Thymus (tissue), 11 donors: ENCODE measurements at regions not wholly inside any gene's neighbourhood (a gene's known extent, or its start where the extent isn't known, plus 50 kb on each side); places are given as distances from the start of the nearest gene placed in this dataset.

ENCODE experiments used
- DNase-seq, 9 donors: peaks; one replicate each; pipeline ENCODE4 v3.0.0-alpha.2; 2013; ENCODE audit warnings: low spot score in 9 of 9, low read depth in 6 of 9, missing footprints in 1 of 9
- H3K27ac ChIP-seq, 2 donors: one replicate each; pipeline ENCODE4 v1.5.1; 2013; ENCODE audit warnings: control low read depth in 1 of 2, low read depth in 1 of 2, low read length in 1 of 2, mild to moderate bottlenecking in 1 of 2, moderate library complexity in 1 of 2
- H3K27me3 ChIP-seq, 2 donors: one replicate each; pipeline ENCODE4 v1.5.1; 2013; ENCODE audit warnings: low read length in 1 of 2; ENCODE audit not compliant: control insufficient read depth in 2 of 2, insufficient read depth in 1 of 2
- H3K36me3 ChIP-seq, 2 donors: one replicate each; pipeline ENCODE4 v1.5.1; 2013; ENCODE audit warnings: low read length in 1 of 2, mild to moderate bottlenecking in 1 of 2, moderate library complexity in 1 of 2; ENCODE audit not compliant: control insufficient read depth in 2 of 2, insufficient read depth in 2 of 2
- H3K4me1 ChIP-seq, 2 donors: one replicate each; pipeline ENCODE4 v1.5.1; 2013; ENCODE audit warnings: low read length in 2 of 2; ENCODE audit not compliant: control insufficient read depth in 2 of 2, insufficient read depth in 2 of 2
- H3K4me3 ChIP-seq, 2 donors: one replicate each; pipeline ENCODE4 v1.5.1; 2013; ENCODE audit warnings: low read length in 2 of 2, control low read depth in 1 of 2, mild to moderate bottlenecking in 1 of 2
- H3K9me3 ChIP-seq, 2 donors: one replicate each; pipeline ENCODE4 v1.5.1; 2013; ENCODE audit warnings: low read length in 1 of 2, mild to moderate bottlenecking in 1 of 2; ENCODE audit not compliant: control insufficient read depth in 2 of 2, insufficient read depth in 1 of 2
- WGBS: extraction: QIAGEN DNeasy Blood & Tissue Kit; methylation state at CpG from one replicate; pipeline ENCODE4 v1.1.7; 2013; 5-methylcytosine and 5-hydroxymethylcytosine counted together
- donor health status: healthy.

DNA sequence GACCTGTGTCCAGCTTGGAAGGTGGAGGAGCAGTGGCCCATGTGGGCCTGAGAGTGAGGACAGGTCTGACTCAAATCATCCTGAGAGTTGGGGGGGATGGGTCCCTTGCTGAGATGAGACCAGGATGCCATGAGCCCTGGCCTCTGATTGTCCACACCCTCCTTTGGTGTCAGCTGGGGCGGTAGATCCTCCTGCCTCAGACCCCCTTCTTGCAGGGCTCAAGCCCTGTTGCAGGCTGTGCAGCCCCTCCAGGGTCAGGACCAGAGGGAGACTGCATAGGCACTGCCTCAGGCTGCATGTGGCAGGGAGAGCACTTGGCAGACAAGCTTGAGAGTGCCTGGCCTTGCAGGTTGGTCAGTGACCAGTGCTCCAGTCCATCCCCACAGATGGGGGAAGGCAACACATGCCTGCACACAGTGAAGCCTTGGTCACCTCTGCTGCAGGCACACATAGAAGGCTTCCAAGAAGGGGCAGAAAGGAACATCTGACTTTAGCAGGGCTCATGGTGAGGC is 82.2 kb upstream of the ACTRT2 start:
- Histone ChIP-seq H3K4me1 (peaks cover 0 to 5% of the 10 kb centered on the region in 2 donors), H3K27ac (no peak overlapping the region)

DNA sequence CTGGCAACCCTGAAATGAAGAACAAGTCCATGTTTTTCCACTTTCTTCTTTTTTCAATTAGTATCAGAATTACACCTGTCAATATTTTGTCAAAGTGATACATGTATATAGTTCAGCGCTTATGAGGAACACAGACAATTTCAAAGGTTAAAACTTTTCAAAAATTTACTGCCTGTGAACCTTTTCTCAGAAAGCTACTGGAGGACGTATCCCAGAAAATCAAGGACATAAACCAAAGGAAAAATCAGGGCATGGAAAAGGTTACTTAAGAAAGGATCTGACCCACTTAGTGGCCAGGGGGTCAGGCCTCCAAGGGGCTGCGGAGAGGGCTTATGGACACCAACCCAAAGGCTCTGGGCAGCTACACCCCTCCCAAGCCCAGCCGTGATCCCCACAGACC is 81.1 kb upstream of the ACTRT2 start:
- no peak for DNase-seq
- Histone ChIP-seq H3K36me3 (no peaks in the 10 kb centered on the region), H3K4me1 (peaks cover 0 to 5% of the 10 kb centered on the region in 2 donors), H3K27me3 (no peaks in the 10 kb centered on the region), H3K27ac (no peak overlapping the region), H3K9me3 (peaks cover 0 to 15% of the 10 kb centered on the region in 2 donors), H3K4me3 (no peak overlapping the region)
- WGBS = 95% methylated on average over 4 of the region's 4 CpGs

More for the DNA sequence above, 82.2 kb upstream of the ACTRT2 start:
- 93% methylated on average over 1 of the region's 1 CpG for WGBS
- peaks cover 0 to 15% of the 10 kb centered on the region in 2 donors for H3K9me3 ChIP-seq
- no peaks in the 10 kb centered on the region for H3K36me3 ChIP-seq
- no peaks in the 10 kb centered on the region for H3K27me3 ChIP-seq
- no peak for DNase-seq
- H3K4me3 ChIP-seq = no peak overlapping the region

DNA sequence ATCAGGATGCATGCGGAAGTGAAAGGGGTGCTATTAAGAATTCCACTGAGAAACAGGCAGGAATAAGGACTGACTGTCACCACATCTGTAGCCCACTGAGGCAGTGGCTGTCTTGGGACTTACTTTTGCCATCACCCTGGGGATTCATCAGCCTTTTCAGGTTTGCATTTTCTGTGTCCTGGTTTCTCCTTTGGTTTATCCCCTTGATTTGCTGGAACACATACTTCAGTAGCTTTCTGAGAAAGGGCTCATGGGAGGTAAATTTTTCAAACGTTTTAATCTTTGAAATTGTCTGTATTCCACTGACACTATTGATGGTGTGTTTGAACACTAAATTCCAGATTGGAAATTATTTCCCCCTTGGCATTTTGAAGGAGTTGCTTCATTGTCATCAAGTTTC is 80.2 kb upstream of the ACTRT2 start:
- no peak overlapping the region for H3K27ac ChIP-seq
- H3K4me1 ChIP-seq = peaks cover 0 to 5% of the 10 kb centered on the region in 2 donors
- H3K27me3 ChIP-seq = no peaks in the 10 kb centered on the region
- peaks cover 0 to 15% of the 10 kb centered on the region in 2 donors for H3K9me3 ChIP-seq
- H3K36me3 ChIP-seq = no peaks in the 10 kb centered on the region
- WGBS = 77% methylated on average over 2 of the region's 2 CpGs
- DNase-seq = no peak
- no peak overlapping the region for H3K4me3 ChIP-seq

DNA sequence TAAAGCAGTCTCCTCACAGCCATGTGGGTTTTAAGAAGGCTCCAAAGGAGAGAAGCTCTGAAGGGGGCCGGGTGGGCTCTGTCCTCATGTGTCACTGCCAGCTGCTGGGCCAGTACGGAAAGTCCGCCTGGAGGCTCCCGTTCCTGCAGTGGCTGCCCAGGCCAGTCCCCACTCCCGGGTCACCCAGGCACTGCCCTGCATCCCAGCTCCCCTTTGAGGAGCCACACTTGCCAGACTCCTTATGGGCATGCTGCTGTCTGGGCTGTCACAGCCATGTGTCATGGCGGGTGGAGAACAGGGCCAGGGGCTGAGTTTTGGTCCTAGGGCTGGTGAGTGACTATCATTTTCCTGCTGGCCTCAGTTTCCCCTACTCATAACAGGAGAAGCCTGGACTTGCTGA is 79.4 kb upstream of the ACTRT2 start:
- H3K36me3 ChIP-seq = no peaks in the 10 kb centered on the region
- no peaks in the 10 kb centered on the region for H3K27me3 ChIP-seq
- no peak for DNase-seq
- WGBS = 98% methylated on average over 6 of the region's 6 CpGs
- peaks cover 0 to 15% of the 10 kb centered on the region in 2 donors for H3K9me3 ChIP-seq
- H3K4me1 ChIP-seq = no peaks in the 10 kb centered on the region
- H3K4me3 ChIP-seq = no peak overlapping the region
- H3K27ac ChIP-seq = no peak overlapping the region

GRCh38 chr1:2942410-2942809 is 78.9 kb upstream of the ACTRT2 start:
- H3K4me3 ChIP-seq = no peak overlapping the region
- H3K36me3 ChIP-seq = no peaks in the 10 kb centered on the region
- WGBS = 94% methylated on average over 5 of the region's 5 CpGs
- H3K27ac ChIP-seq = no peak overlapping the region
- DNase-seq = no peak
- H3K4me1 ChIP-seq = no peaks in the 10 kb centered on the region
- H3K9me3 ChIP-seq = peaks cover 0 to 15% of the 10 kb centered on the region in 2 donors
- H3K27me3 ChIP-seq = no peaks in the 10 kb centered on the region

DNA sequence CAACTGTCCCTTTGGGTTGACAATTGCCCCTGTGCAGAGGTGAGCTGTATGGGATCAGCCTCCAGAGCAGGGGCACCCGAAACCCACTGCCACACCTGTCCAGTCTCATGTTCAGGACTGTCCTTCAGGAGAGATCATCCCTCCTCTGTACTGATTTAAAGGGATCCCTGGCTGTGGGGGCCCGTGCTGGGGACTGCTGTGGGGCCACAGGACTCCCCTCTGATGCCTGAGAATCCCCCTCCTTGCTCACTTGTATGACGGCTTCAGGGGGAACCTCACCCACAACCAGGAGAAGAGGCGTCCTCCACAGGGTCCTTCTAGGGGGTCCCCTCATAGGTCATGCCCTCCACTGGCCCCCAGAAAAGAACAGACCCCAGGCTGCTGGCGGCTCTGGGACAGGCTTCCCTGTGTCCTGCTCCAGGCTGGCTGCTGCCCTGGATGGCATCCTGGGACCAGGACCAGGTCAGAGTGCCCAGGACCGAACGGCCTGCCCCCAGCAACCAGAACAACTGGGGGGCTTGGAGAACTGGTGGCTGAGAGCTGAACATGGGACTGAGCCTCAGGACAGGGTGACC is 77.5 kb upstream of the ACTRT2 start:
- H3K9me3 ChIP-seq = peaks cover 0 to 14% of the 10 kb centered on the region in 2 donors
- no peaks in the 10 kb centered on the region for H3K4me1 ChIP-seq
- no peak overlapping the region for H3K4me3 ChIP-seq
- DNase-seq = no peak
- H3K27ac ChIP-seq = no peak overlapping the region
- no peaks in the 10 kb centered on the region for H3K27me3 ChIP-seq
- WGBS = 89% methylated on average over 7 of the region's 7 CpGs
- no peaks in the 10 kb centered on the region for H3K36me3 ChIP-seq

DNA sequence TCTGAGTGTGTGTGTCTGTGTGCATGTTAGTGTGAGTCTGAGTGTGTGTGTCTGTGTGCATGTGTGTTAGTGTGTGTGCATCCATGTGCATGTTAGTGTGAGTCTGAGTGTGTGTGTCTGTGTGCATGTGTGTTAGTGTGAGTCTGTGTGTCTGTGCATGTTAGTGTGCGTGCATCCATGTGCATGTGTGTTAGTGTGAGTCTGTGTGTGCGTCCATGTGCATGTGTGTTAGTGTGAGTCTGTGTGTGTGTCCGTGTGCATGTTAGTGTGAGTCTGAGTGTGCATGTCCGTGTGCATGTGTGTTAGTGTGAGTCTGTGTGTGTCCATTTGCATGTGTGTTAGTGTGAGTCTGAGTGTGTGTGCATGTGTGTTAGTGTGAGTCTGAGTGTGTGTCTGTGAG is 76.6 kb upstream of the ACTRT2 start:
- Histone ChIP-seq H3K27me3 (no peaks in the 10 kb centered on the region), H3K4me1 (no peaks in the 10 kb centered on the region), H3K9me3 (peaks cover 0 to 6% of the 10 kb centered on the region in 2 donors), H3K36me3 (no peaks in the 10 kb centered on the region), H3K27ac (no peak overlapping the region), H3K4me3 (no peak overlapping the region)
- WGBS = 73% methylated on average over 4 of the region's 4 CpGs
- no peak for DNase-seq

DNA sequence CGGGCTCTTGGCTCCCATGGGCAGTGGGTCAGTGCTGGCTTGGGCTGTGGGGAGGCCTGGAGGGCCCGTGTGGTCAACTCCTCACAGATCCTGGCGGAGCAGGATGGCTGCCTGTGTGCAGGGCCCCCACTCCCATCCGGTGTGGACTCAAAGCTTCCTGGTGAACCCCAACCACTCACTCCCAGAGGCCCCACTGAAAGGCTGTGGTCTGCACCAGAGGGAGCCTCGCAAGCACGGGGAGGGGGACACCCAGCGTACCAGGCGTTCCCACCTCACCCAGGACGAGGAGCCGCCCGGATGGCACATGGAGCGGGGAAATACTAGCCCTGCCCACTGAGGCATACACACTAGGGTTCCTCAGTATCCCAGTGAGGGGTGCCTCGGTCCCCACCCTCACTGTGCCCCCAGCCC is 75.4 kb upstream of the ACTRT2 start:
- no peak for DNase-seq
- H3K36me3 ChIP-seq = no peaks in the 10 kb centered on the region
- no peak overlapping the region for H3K27ac ChIP-seq
- no peaks in the 10 kb centered on the region for H3K27me3 ChIP-seq
- H3K4me3 ChIP-seq = no peak overlapping the region
- WGBS = 87% methylated on average over 13 of the region's 13 CpGs
- no peaks in the 10 kb centered on the region for H3K4me1 ChIP-seq
- H3K9me3 ChIP-seq = peaks cover 0 to 6% of the 10 kb centered on the region in 2 donors

- Histone ChIP-seq H3K4me1 (no peaks in the 10 kb centered on the region), H3K4me3 (no peak overlapping the region), H3K27me3 (no peaks in the 10 kb centered on the region), H3K36me3 (no peaks in the 10 kb centered on the region), H3K9me3 (peaks cover 0 to 6% of the 10 kb centered on the region in 2 donors), H3K27ac (no peak overlapping the region)
- WGBS = 95% methylated on average over 16 of the region's 16 CpGs
- no peak for DNase-seq
Measured at GRCh38 chr1:2946291-2946690, 75.0 kb upstream of the ACTRT2 start.
